Prostate gland (tissue), 2 donors: ENCODE measurements at regions not wholly inside any gene's neighbourhood (a gene's known extent, or its start where the extent isn't known, plus 50 kb on each side); places are given as distances from the start of the nearest gene placed in this dataset.

Source experiments
- DNase-seq: peaks from one replicate; pipeline ENCODE4 v3.0.0-alpha.2; 2019; ENCODE audit warnings: low spot score
- H3K27ac ChIP-seq, 2 donors: fragments of 200-600 bp; sonication (generic); 2 replicates each; pipeline ENCODE4 v1.5.1; 2017 to 2019
- H3K27me3 ChIP-seq: fragments of 200-600 bp; sonication (generic); replicated peaks from 2 replicates; pipeline ENCODE4 v1.5.1; 2019; ENCODE audit not compliant: insufficient read depth
- H3K36me3 ChIP-seq, 2 donors: fragments of 200-600 bp; sonication (generic); 1 replicate in 1 of 2; 2 replicates in 1 of 2; pipeline versions ENCODE4 v1.5.1 to v1.8.1; 2017 to 2019
- H3K4me1 ChIP-seq: fragments of 200-600 bp; sonication (generic); replicated peaks from 2 replicates; pipeline ENCODE4 v1.5.1; 2019
- H3K4me3 ChIP-seq, 2 donors: fragments of 200-600 bp; sonication (generic); 2 replicates each; pipeline ENCODE4 v1.5.1; 2017 to 2019
- H3K9me3 ChIP-seq: fragments of 200-600 bp; sonication (generic); 2 replicates; pipeline ENCODE4 v1.5.1; 2017
- POLR2A ChIP-seq: fragments of 450-650 bp; IDR thresholded peaks from one replicate; pipeline ENCODE4 v1.6.1; 2016; ENCODE audit warnings: antibody characterized with exemption, mild to moderate bottlenecking
- POLR2AphosphoS5 ChIP-seq: sonication (generic); formaldehyde crosslinking; IDR thresholded peaks from one replicate; pipeline ENCODE4 v1.6.1; 2017; ENCODE audit warnings: antibody characterized with exemption
- WGBS: methylation state at CpG from one replicate; pipeline ENCODE4 v1.1.5; 2018; 5-methylcytosine and 5-hydroxymethylcytosine counted together
- intact Hi-C: fragments of 100-400 bp; cut with DNase I; formaldehyde crosslinking; loops from one replicate; pipeline ENCODE4 v1.14.2; 2022
- TF ChIP-seq, protein P1 (sequence below), 4 experiments: fragments of 200-600 bp in 2 of 4; fragments of 450-650 bp in 2 of 4; sonication (generic) in 2 of 4; IDR thresholded peaks; 1 replicate in 3 of 4; 2 replicates in 1 of 4; pipeline ENCODE4 v1.5.1; 2016 to 2019; ENCODE audit warnings: antibody characterized with exemption in 4 of 4, mild to moderate bottlenecking in 2 of 4, moderate library complexity in 2 of 4

DNA sequence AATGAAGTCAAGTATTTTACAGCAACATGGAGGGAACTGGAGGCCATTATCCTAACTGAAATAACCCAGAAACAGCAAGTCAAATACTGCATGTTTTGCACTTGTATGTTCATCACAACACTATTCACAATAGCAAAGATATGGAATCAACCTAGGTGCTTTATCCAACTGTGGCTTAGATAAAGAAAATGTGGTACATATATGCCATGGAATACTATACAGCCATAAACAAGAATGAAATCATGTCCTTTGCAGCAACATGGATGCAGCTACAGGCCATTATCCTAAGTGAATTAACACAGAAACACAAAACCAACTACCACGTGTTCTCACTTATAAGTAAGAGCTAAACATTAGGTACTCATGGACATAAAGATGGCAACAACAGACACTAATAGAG lies 91.5 kb upstream of the E2F3 start:
- no peak for DNase-seq
- no peak for TF ChIP-seq POLR2A
- TF ChIP-seq POLR2AphosphoS5, result no peak
- TF ChIP-seq, protein P1, sequence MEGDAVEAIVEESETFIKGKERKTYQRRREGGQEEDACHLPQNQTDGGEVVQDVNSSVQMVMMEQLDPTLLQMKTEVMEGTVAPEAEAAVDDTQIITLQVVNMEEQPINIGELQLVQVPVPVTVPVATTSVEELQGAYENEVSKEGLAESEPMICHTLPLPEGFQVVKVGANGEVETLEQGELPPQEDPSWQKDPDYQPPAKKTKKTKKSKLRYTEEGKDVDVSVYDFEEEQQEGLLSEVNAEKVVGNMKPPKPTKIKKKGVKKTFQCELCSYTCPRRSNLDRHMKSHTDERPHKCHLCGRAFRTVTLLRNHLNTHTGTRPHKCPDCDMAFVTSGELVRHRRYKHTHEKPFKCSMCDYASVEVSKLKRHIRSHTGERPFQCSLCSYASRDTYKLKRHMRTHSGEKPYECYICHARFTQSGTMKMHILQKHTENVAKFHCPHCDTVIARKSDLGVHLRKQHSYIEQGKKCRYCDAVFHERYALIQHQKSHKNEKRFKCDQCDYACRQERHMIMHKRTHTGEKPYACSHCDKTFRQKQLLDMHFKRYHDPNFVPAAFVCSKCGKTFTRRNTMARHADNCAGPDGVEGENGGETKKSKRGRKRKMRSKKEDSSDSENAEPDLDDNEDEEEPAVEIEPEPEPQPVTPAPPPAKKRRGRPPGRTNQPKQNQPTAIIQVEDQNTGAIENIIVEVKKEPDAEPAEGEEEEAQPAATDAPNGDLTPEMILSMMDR (IDR thresholded peaks at IDR 0.05), result no peak
- intact Hi-C loops, result no loop called here
- Histone ChIP-seq H3K9me3 (no peaks in the 10 kb centered on the region), H3K27ac (no peak overlapping the region), H3K4me3 (no peak overlapping the region), H3K4me1 (no peaks in the 10 kb centered on the region), H3K27me3 (no peaks in the 10 kb centered on the region), H3K36me3 (no peaks in the 10 kb centered on the region)
- WGBS, result 100% methylated on average over 1 of the region's 1 CpG

DNA sequence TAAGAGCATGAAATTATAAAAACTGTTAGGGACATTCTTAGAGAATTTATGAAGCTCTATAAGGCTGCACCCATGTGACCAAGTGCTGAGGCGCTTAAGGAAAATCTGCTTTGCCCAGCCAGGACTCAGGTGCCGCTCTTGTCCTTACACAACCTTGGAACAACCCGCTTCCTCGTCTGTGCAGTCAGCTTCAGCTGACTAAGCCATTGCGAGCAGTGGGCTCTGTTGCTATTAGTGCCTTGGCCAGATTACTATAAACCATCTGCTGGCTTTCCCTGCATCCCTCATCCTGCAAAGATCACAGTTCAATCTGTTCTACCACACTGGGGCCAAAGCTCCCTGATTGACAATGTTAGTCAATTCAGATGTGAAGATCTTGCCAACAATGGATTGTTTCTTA lies 89.1 kb upstream of the E2F3 start:
- 69% methylated on average over 5 of the region's 5 CpGs for WGBS
- no peaks in the 10 kb centered on the region for H3K27me3 ChIP-seq
- H3K9me3 ChIP-seq, result no peaks in the 10 kb centered on the region
- intact Hi-C loops, result no loop called here
- no peak for DNase-seq
- no peak overlapping the region for H3K27ac ChIP-seq
- TF ChIP-seq POLR2A (no peak), POLR2AphosphoS5 (no peak)
- TF ChIP-seq, protein P1 (IDR thresholded peaks at IDR 0.05), result no peak
- no peak overlapping the region for H3K4me3 ChIP-seq
- H3K4me1 ChIP-seq, result no peaks in the 10 kb centered on the region
- no peaks in the 10 kb centered on the region for H3K36me3 ChIP-seq

DNA sequence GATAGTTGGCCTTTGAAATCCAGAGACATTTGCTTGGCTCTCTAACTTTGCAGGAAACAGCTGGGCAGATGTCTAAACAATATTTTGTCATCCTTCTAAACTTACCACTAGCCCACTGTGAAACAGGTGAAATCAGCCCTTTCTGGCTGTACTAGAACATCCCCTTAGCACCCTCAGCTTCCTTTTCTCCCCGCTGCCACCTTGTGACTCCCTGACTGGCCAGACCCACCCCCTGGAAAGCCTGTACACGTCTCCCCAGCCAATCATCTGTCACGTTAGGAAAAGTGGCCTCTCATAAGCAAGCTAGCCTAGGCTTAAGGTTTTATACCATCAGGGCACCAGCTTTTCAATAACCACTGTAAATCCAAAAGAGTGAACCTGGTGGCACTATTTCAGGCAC lies 88.6 kb upstream of the E2F3 start:
- no peak for DNase-seq
- Histone ChIP-seq H3K27ac (no peak overlapping the region), H3K4me3 (no peak overlapping the region), H3K27me3 (no peaks in the 10 kb centered on the region), H3K36me3 (no peaks in the 10 kb centered on the region), H3K9me3 (no peaks in the 10 kb centered on the region), H3K4me1 (no peaks in the 10 kb centered on the region)
- WGBS, result 34% methylated on average over 3 of the region's 3 CpGs
- intact Hi-C loops, result no loop called here
- TF ChIP-seq POLR2A (no peak), POLR2AphosphoS5 (no peak)
- TF ChIP-seq, protein P1 (IDR thresholded peaks at IDR 0.05), result no peak

DNA sequence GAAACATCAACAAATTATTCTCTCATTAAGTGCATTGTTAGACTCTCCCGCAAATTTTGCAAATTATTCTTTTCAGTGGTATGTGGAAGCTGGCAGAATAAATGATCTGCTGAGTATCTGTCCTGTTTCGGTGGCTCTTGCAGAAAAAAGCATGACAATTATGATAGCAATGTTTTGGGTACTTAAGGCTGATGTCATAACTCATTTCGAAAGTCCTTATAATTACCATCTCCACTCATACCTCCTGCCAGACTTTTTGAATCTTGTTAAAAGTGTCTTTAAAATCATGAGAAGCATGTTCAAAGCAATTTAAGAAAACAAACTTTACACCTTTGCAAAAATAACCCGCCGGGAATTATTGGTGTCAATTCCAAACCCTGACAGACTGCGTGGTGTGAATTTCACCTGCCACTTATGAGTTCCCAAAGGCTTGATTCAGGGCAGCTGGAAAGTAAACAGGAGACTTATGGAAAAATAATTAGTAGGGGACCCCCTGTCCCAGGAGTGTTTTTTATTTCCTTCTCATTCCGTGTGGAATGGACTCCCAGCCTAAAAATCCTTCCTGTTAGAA lies 87.6 kb upstream of the E2F3 start:
- no peaks in the 10 kb centered on the region for H3K9me3 ChIP-seq
- no peaks in the 10 kb centered on the region for H3K27me3 ChIP-seq
- no peaks in the 10 kb centered on the region for H3K4me1 ChIP-seq
- H3K36me3 ChIP-seq, result no peaks in the 10 kb centered on the region
- no peak overlapping the region for H3K27ac ChIP-seq
- TF ChIP-seq, protein P1 (IDR thresholded peaks at IDR 0.05), result no peak
- TF ChIP-seq POLR2AphosphoS5 (no peak), POLR2A (no peak)
- WGBS, result 68% methylated on average over 7 of the region's 7 CpGs
- DNase-seq, result no peak
- intact Hi-C loops, result no loop called here
- H3K4me3 ChIP-seq, result no peak overlapping the region
